ENCODE measurements at regions not wholly inside any gene's neighbourhood (a gene's known extent, or its start where the extent isn't known, plus 50 kb on each side); places are given as distances from the start of the nearest gene placed in this dataset.

DNA sequence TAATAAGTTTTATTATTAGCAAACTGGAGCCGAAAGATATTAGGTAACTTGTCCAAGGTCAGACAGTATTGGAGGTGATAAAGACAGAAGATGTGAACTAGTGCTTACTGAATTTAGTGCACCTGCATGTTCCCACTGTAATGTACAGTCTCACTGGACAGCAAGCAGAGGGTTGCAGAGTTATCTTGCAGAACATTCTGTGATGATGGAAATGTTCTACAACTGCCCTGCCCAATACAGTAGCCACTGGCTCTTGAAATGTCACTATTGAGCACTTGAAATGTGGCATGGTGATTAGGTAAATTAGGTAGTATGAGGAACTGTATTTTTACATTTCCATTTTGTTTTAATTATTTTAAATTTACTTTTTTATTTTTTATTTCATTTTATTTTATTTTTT lies 356.6 kb downstream of the EPHA4 start:
- TF ChIP-seq, protein P1, sequence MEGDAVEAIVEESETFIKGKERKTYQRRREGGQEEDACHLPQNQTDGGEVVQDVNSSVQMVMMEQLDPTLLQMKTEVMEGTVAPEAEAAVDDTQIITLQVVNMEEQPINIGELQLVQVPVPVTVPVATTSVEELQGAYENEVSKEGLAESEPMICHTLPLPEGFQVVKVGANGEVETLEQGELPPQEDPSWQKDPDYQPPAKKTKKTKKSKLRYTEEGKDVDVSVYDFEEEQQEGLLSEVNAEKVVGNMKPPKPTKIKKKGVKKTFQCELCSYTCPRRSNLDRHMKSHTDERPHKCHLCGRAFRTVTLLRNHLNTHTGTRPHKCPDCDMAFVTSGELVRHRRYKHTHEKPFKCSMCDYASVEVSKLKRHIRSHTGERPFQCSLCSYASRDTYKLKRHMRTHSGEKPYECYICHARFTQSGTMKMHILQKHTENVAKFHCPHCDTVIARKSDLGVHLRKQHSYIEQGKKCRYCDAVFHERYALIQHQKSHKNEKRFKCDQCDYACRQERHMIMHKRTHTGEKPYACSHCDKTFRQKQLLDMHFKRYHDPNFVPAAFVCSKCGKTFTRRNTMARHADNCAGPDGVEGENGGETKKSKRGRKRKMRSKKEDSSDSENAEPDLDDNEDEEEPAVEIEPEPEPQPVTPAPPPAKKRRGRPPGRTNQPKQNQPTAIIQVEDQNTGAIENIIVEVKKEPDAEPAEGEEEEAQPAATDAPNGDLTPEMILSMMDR (IDR thresholded peaks at IDR 0.05) = no peak
- no peak for TF ChIP-seq POLR2A (IDR thresholded peaks at IDR 0.05)
